LNCaP clone FGC (cell line): ENCODE measurements at regions not wholly inside any gene's neighbourhood (a gene's known extent, or its start where the extent isn't known, plus 50 kb on each side); places are given as distances from the start of the nearest gene placed in this dataset.

Experiments
- DNase-seq: peaks from one replicate; pipeline ENCODE4 v3.0.0-alpha.2; 2011; ENCODE audit warnings: low read depth
- H3K4me3 ChIP-seq: 2 replicates; pipeline ENCODE4 v1.5.1; 2011; ENCODE audit warnings: mild to moderate bottlenecking, low read depth, low read length, control low read depth
- TF ChIP-seq, protein P1 (sequence below): IDR thresholded peaks from 2 replicates; pipeline ENCODE4 v1.5.1; 2012; ENCODE audit warnings: mild to moderate bottlenecking; ENCODE audit not compliant: control insufficient read depth, insufficient read depth; ENCODE audit errors: extremely low read depth

DNA sequence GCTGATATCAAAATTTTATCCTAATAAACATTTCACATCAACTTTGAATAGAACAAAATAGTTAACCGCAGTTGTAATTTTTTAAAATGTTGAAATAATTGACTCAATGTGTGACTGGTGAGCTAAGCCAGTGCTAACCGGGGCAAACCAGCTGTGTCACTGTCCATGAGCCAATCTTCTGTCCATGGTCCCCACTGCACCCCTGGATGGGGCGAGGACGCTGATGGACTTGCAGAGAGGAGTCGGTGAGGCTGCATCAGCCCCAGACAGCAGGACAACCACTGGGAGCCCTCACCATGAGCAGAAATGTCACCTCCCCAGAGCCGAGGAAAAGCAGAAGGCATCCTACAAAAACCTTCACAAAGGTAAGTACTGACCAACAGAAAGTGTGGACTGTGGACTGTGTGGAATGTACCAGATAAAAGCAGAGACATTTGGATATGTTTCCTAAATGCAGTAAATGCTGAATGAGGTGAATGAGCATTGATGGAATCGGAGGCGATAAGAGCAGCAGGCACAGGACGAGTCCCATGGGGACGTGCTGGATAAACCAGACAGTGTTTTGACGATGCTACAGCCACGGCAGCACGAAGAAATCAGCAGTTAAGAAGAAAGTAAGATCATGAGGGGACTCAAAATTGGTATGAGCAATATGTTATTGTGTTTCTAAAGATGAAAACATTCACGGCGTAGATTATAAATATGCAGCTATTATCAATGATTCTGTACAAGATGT, 115.0 kb upstream of the BACE2 start:
- DNase-seq = no peak
- H3K4me3 ChIP-seq = no peak overlapping the region
- TF ChIP-seq, protein P1, sequence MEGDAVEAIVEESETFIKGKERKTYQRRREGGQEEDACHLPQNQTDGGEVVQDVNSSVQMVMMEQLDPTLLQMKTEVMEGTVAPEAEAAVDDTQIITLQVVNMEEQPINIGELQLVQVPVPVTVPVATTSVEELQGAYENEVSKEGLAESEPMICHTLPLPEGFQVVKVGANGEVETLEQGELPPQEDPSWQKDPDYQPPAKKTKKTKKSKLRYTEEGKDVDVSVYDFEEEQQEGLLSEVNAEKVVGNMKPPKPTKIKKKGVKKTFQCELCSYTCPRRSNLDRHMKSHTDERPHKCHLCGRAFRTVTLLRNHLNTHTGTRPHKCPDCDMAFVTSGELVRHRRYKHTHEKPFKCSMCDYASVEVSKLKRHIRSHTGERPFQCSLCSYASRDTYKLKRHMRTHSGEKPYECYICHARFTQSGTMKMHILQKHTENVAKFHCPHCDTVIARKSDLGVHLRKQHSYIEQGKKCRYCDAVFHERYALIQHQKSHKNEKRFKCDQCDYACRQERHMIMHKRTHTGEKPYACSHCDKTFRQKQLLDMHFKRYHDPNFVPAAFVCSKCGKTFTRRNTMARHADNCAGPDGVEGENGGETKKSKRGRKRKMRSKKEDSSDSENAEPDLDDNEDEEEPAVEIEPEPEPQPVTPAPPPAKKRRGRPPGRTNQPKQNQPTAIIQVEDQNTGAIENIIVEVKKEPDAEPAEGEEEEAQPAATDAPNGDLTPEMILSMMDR = no peak

DNA sequence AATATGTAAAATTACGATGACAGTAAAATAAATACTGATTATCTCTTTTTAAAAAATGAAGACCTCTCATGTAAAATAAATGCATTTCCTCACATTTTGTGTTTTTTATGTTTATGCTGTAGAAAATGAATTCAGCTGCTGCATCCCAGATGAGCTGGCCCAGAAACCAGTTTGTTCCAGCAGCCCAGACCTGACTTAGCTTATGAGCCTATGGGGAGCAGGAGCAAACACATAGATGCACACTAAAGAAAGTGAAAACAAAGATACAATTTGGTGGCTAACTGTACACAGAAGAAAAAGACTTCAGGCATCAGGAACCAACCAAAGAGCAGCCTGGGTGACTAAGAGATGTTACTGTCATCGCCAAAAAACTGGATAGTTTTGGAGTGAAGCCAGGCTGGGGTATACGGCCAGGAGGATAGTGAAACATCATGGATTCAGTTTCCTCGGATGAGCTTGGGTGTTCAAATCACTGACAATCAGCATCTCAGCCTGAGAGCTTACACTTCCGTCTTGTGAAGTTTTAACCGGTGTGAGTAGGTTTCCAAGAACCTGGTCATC, 113.9 kb upstream of the BACE2 start:
- no peak overlapping the region for H3K4me3 ChIP-seq
- TF ChIP-seq, protein P1 = no peak
- DNase-seq = no peak

DNA sequence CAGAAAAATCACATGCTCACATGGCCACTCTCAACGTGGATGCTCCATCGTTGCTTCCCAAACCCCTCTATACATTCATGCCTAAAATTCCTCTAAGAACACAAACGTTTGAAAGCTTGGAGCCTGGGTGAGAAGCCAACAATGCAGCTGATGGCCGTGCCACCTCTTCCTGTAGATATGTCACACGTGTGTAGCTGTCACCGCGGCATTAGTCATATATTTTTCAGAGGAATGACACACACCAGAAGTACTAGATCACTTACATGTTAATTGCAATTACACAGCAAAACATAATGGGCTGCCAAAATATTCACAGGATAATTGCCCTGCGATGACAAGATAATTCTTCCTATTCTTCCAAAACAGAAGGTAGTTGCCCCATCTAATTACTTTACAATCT, 112.7 kb upstream of the BACE2 start:
- no peak overlapping the region for H3K4me3 ChIP-seq
- TF ChIP-seq, protein P1 = no peak
- no peak for DNase-seq

DNA sequence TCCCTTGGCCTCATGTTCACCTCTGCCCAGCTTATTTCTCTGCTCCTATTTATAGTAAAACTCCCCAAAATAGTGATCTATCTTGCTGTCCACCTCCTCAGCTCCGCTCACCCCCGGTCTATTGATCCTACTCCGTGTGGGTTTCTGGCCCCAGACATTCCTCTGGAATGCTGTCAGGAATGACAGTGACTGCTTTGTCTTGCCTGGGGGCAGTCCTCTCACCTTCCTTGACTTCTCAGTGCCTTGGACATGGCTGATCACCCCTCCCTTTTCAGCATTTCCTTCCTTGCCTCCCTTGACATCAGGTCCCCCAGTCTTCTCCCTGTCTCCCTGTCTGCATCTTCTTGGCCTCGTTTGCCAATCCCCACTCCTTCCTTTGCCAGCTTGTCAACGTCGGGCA, 108.1 kb upstream of the BACE2 start:
- H3K4me3 ChIP-seq = no peak overlapping the region
- TF ChIP-seq, protein P1 = no peak
- DNase-seq = no peak

DNA sequence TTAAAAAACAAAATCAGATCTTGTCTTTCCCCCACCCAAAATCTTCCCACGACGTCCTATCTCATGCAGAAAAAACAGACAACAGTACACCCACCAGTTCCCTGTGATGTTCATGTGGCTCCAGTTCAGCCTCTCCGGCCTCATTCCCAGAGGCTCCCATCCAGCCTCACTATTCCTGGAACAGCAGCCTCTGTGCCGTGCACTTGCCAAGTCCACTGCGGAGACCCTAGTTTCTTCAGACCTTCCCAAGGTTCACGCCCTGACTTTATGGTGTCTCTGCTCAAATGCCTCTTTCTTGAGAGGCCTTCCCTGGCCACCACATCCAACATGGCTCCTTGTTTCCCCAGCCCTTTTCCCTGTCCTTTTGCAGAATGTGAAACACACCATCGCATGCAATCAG, 106.3 kb upstream of the BACE2 start:
- DNase-seq = no peak
- TF ChIP-seq, protein P1 = no peak
- H3K4me3 ChIP-seq = no peak overlapping the region

DNA sequence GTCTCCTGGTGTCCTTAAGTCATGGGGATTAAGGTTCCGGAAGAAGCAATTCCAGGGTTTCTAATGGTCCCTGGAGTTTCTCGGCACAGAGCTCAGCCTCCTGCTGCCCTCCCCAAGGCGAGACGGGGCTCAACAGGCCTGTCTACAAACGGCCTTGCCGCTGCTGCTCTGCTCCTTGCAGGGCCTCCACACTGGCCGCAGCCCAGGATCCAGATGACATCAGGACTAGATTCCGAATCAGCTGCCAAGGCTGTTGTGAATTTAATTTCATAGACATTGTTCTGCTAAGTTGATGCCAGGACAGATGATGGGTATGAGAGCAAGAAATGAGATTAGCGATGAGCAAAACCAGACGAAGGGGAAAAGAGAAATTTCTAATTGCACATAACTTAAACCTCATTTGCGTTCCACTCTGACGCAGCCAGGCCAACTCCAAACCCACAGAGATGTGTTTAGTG, 103.6 kb upstream of the BACE2 start:
- no peak for DNase-seq
- TF ChIP-seq, protein P1 = no peak
- H3K4me3 ChIP-seq = no peak overlapping the region
